ENCODE measurements at regions not wholly inside any gene's neighbourhood (a gene's known extent, or its start where the extent isn't known, plus 50 kb on each side); places are given as distances from the start of the nearest gene placed in this dataset.

- TF ChIP-seq CTCF (IDR thresholded peaks at IDR 0.05; ENCODE audit: insufficient read depth, low read depth, low read length) (no peak), EZH2 (IDR thresholded peaks at IDR 0.05; ENCODE audit: insufficient read depth, low read length) (no peak)
Measured at GRCh38 chr10:4034907-4035598, 250.0 kb upstream of the KLF6 start.
